GM23248 (cell line): ENCODE measurements at regions not wholly inside any gene's neighbourhood (a gene's known extent, or its start where the extent isn't known, plus 50 kb on each side); places are given as distances from the start of the nearest gene placed in this dataset.

Experiments
- DNase-seq: peaks from one replicate; pipeline ENCODE4 v3.0.0-alpha.2; 2015
- H2AFZ ChIP-seq: fragments of 200-600 bp; sonication (generic); 2 replicates; pipeline ENCODE4 v1.6.1; 2016; ENCODE audit warnings: antibody characterized with exemption
- H3F3A ChIP-seq: fragments of 200-600 bp; sonication (generic); 2 replicates; pipeline ENCODE4 v1.6.1; 2016; ENCODE audit warnings: mild to moderate bottlenecking, antibody characterized with exemption, mixed run types; ENCODE audit not compliant: insufficient read depth
- H3K27ac ChIP-seq: fragments of 200-600 bp; sonication (generic); 2 replicates; pipeline ENCODE4 v1.5.1; 2016; ENCODE audit warnings: mild to moderate bottlenecking
- H3K27me3 ChIP-seq: fragments of 200-600 bp; sonication (generic); replicated peaks from 2 replicates; pipeline ENCODE4 v1.6.1; 2016; ENCODE audit warnings: mild to moderate bottlenecking; ENCODE audit not compliant: insufficient read depth
- H3K36me3 ChIP-seq: fragments of 200-600 bp; sonication (generic); 2 replicates; pipeline ENCODE4 v1.6.1; 2016; ENCODE audit warnings: low read depth, mild to moderate bottlenecking
- H3K4me1 ChIP-seq: fragments of 200-600 bp; sonication (generic); 2 replicates; pipeline ENCODE4 v1.6.1; 2016; ENCODE audit warnings: mild to moderate bottlenecking; ENCODE audit not compliant: insufficient read depth
- H3K4me2 ChIP-seq: fragments of 200-600 bp; sonication (generic); one replicate; pipeline ENCODE4 v1.6.1; 2016; ENCODE audit warnings: mild to moderate bottlenecking; ENCODE audit not compliant: unreplicated experiment
- H3K4me3 ChIP-seq: fragments of 200-600 bp; sonication (generic); 2 replicates; pipeline ENCODE4 v1.5.1; 2016; ENCODE audit warnings: mild to moderate bottlenecking
- H3K79me2 ChIP-seq: fragments of 200-600 bp; sonication (generic); 2 replicates; pipeline ENCODE4 v1.6.1; 2016; ENCODE audit warnings: mild to moderate bottlenecking; ENCODE audit not compliant: insufficient read depth
- H3K9ac ChIP-seq: fragments of 200-600 bp; sonication (generic); 2 replicates; pipeline ENCODE4 v1.6.1; 2016; ENCODE audit warnings: mild to moderate bottlenecking
- H3K9me2 ChIP-seq: fragments of 200-600 bp; sonication (generic); 2 replicates; pipeline ENCODE4 v1.6.1; 2016; ENCODE audit warnings: mixed run types, mild to moderate bottlenecking, moderate library complexity; ENCODE audit not compliant: insufficient read depth
- H3K9me3 ChIP-seq: fragments of 200-600 bp; sonication (generic); one replicate; pipeline ENCODE4 v1.6.1; 2017; ENCODE audit warnings: low read depth
- H4K20me1 ChIP-seq: fragments of 200-600 bp; sonication (generic); 2 replicates; pipeline ENCODE4 v1.6.0; 2016; ENCODE audit not compliant: insufficient read depth
- EZH2 ChIP-seq: fragments of 200-600 bp; sonication (generic); IDR thresholded peaks from 2 replicates; pipeline ENCODE4 v1.6.1; 2018; ENCODE audit warnings: antibody characterized with exemption, mild to moderate bottlenecking; ENCODE audit not compliant: insufficient read depth, poor library complexity, severe bottlenecking
- EZH2phosphoT487 ChIP-seq: fragments of 200-600 bp; sonication (generic); IDR thresholded peaks from 2 replicates; pipeline ENCODE4 v1.6.1; 2018; ENCODE audit warnings: antibody characterized with exemption, moderate library complexity, mild to moderate bottlenecking, low read depth; ENCODE audit not compliant: insufficient read depth
- WGBS, 2 experiments: methylation state at CpG; one replicate each; pipeline ENCODE4 v1.1.6; 2015 to 2017; ENCODE audit warnings: low lambda C conversion rate in 2 of 2, low coverage in 1 of 2; ENCODE audit errors: missing lambda C conversion rate in 2 of 2; 5-methylcytosine and 5-hydroxymethylcytosine counted together
- in situ Hi-C: fragments of 300-500 bp; cut with MboI; formaldehyde crosslinking; loops from 2 replicates; pipeline ENCODE4 v1.15.0; 2020

GRCh38 chr1:218890451-218890850 is 283.2 kb upstream of the LYPLAL1 start:
- no peak overlapping the region for H3K9ac ChIP-seq
- 61 to 79% methylated on average over 3 of the region's 3 CpGs for WGBS, 2 experiments
- H4K20me1 ChIP-seq = no peaks in the 10 kb centered on the region
- in situ Hi-C loops = no loop called here
- H3K36me3 ChIP-seq = no peaks in the 10 kb centered on the region
- no peaks in the 10 kb centered on the region for H3K9me3 ChIP-seq
- no peaks in the 10 kb centered on the region for H3K4me1 ChIP-seq
- no peak overlapping the region for H2AFZ ChIP-seq
- H3K9me2 ChIP-seq = no peaks in the 10 kb centered on the region
- no peak overlapping the region for H3K4me2 ChIP-seq
- no peaks in the 10 kb centered on the region for H3K79me2 ChIP-seq
- TF ChIP-seq EZH2 (no peak), EZH2phosphoT487 (no peak)
- no peak overlapping the region for H3K4me3 ChIP-seq
- DNase-seq = no peak
- H3F3A ChIP-seq = no peaks in the 10 kb centered on the region
- peaks cover 7% of the 10 kb centered on the region; the same call in 1 of the 2 replicates for H3K27me3 ChIP-seq
- H3K27ac ChIP-seq = no peak overlapping the region

- Histone ChIP-seq H3K4me1 (no peaks in the 10 kb centered on the region), H2AFZ (no peak overlapping the region), H3K4me2 (no peak overlapping the region), H3K4me3 (no peak overlapping the region), H3K27ac (no peak overlapping the region), H3K79me2 (no peaks in the 10 kb centered on the region), H3K27me3 (peaks cover 7% of the 10 kb centered on the region; the same call in 1 of the 2 replicates), H3K9me3 (no peaks in the 10 kb centered on the region), H4K20me1 (no peaks in the 10 kb centered on the region), H3K9me2 (no peaks in the 10 kb centered on the region), H3F3A (no peaks in the 10 kb centered on the region), H3K36me3 (no peaks in the 10 kb centered on the region), H3K9ac (no peak overlapping the region)
- WGBS, 2 experiments = 79 to 81% methylated on average over 5 of the region's 5 CpGs
- DNase-seq = no peak
- no peak for TF ChIP-seq EZH2phosphoT487
- no peak for TF ChIP-seq EZH2
- in situ Hi-C loops = no loop called here
Observed at GRCh38 chr1:218891577-218891976, 282.1 kb upstream of the LYPLAL1 start.

- Histone ChIP-seq H3K9me3 (no peaks in the 10 kb centered on the region), H3F3A (no peaks in the 10 kb centered on the region), H4K20me1 (no peaks in the 10 kb centered on the region), H2AFZ (no peak overlapping the region), H3K9me2 (no peaks in the 10 kb centered on the region), H3K79me2 (no peaks in the 10 kb centered on the region), H3K4me1 (no peaks in the 10 kb centered on the region), H3K27me3 (no peaks in the 10 kb centered on the region), H3K27ac (no peak overlapping the region), H3K4me3 (no peak overlapping the region), H3K4me2 (no peak overlapping the region), H3K9ac (no peak overlapping the region), H3K36me3 (no peaks in the 10 kb centered on the region)
- TF ChIP-seq EZH2phosphoT487 (no peak), EZH2 (no peak)
- no peak for DNase-seq
- 82 to 85% methylated on average over 3 of the region's 3 CpGs for WGBS, 2 experiments
- in situ Hi-C loops = no loop called here
Observed at GRCh38 chr1:218895064-218895587, 278.6 kb upstream of the LYPLAL1 start.

GRCh38 chr1:218896202-218896601 is 277.5 kb upstream of the LYPLAL1 start:
- no peaks in the 10 kb centered on the region for H3K36me3 ChIP-seq
- no peaks in the 10 kb centered on the region for H3K79me2 ChIP-seq
- in situ Hi-C loops = no loop called here
- H3K9me3 ChIP-seq = no peaks in the 10 kb centered on the region
- H3K9me2 ChIP-seq = no peaks in the 10 kb centered on the region
- H2AFZ ChIP-seq = no peak overlapping the region
- no peaks in the 10 kb centered on the region for H3K4me1 ChIP-seq
- no peak overlapping the region for H3K4me3 ChIP-seq
- DNase-seq = no peak
- no peaks in the 10 kb centered on the region for H4K20me1 ChIP-seq
- no peak overlapping the region for H3K4me2 ChIP-seq
- H3K9ac ChIP-seq = no peak overlapping the region
- no peak overlapping the region for H3K27ac ChIP-seq
- 71 to 75% methylated on average over 5 of the region's 5 CpGs for WGBS, 2 experiments
- TF ChIP-seq EZH2phosphoT487 (no peak), EZH2 (no peak)
- H3F3A ChIP-seq = no peaks in the 10 kb centered on the region
- H3K27me3 ChIP-seq = 0 out of 2 replicates have a peak, but pooled peaks cover 9% of the 10 kb centered on the region

- no peaks in the 10 kb centered on the region for H3K36me3 ChIP-seq
- no peaks in the 10 kb centered on the region for H3K79me2 ChIP-seq
- no peak overlapping the region for H3K9ac ChIP-seq
- no peak overlapping the region for H3K27ac ChIP-seq
- TF ChIP-seq EZH2 (no peak), EZH2phosphoT487 (no peak)
- H3K4me2 ChIP-seq = no peak overlapping the region
- in situ Hi-C loops = no loop called here
- no peaks in the 10 kb centered on the region for H4K20me1 ChIP-seq
- H2AFZ ChIP-seq = no peak overlapping the region
- 18 to 39% methylated on average over 2 of the region's 2 CpGs for WGBS, 2 experiments
- no peaks in the 10 kb centered on the region for H3K9me3 ChIP-seq
- no peak overlapping the region for H3K4me3 ChIP-seq
- no peaks in the 10 kb centered on the region for H3K9me2 ChIP-seq
- DNase-seq = no peak
- H3F3A ChIP-seq = no peaks in the 10 kb centered on the region
- peaks cover 9% of the 10 kb centered on the region; the same call in 1 of the 2 replicates for H3K27me3 ChIP-seq
- no peaks in the 10 kb centered on the region for H3K4me1 ChIP-seq
Observed at GRCh38 chr1:218898921-218899320, 274.8 kb upstream of the LYPLAL1 start.
